K562 (cell line): ENCODE measurements at regions not wholly inside any gene's neighbourhood (a gene's known extent, or its start where the extent isn't known, plus 50 kb on each side); places are given as distances from the start of the nearest gene placed in this dataset.
A peak's percentile ranks its signal among the peaks of the same experiment; 100 is the strongest.

ENCODE experiments used
- ATAC-seq: fragments of 200-7000 bp; cut with Tn5 transposase; 3 replicates; pipeline ENCODE4 v1.9.1; 2020; ENCODE audit warnings: moderate library complexity
- BruUV-seq: library from RNA; stranded (reverse); fragments of 400-500 nt; replicated peaks from 2 replicates; lab custom pipeline; 2021; lab: Mats Ljungman, UMichigan
- CTCF ChIA-PET: fragments of 300-600 bp; formaldehyde crosslinking; extraction: SDS; loops from one replicate; lab custom pipeline; 2021; ENCODE audit warnings: low intra/inter-chr PET ratio; lab: Yijun Ruan, JAX
- POLR2A ChIA-PET: fragments of 300-600, 350-650 bp; sonication (Branson Sonifier 250); formaldehyde crosslinking; extraction: SDS; loops from one replicate; lab custom pipeline; 2021; ENCODE audit warnings: antibody characterized with exemption, inconsistent platforms; lab: Yijun Ruan, JAX
- DNase-seq, 4 experiments: peaks; one replicate each; pipeline versions ENCODE4 v3.0.0 to v3.0.0-alpha.2; 2011 to 2018; ENCODE audit warnings: low spot score in 3 of 4, mixed read lengths in 3 of 4; ENCODE audit errors: extremely low read depth in 1 of 4
- FAIRE-seq: peaks from 2 replicates; lab custom pipeline; 2011; peaks lifted over from hg19 to GRCh38; lab: Jason Lieb, UNC
- H2AFZ ChIP-seq: 2 replicates; pipeline ENCODE4 v1.6.0; 2011; ENCODE audit warnings: low read depth, low read length, control low read depth, inconsistent platforms
- H3K27ac ChIP-seq: fragments of 200-600 bp; 3 replicates; pipeline ENCODE4 v1.8.0; 2011; ENCODE audit warnings: low read depth, mild to moderate bottlenecking, control low read depth, inconsistent platforms, low read length, moderate library complexity, mixed read lengths; ENCODE audit errors: extremely low read depth
- H3K27me3 ChIP-seq, 2 experiments: fragments of 300-600 bp in 1 of 2; 2 replicates in 1 of 2; 3 replicates in 1 of 2; pipeline versions ENCODE4 v1.6.0 to v1.8.0; 2011; ENCODE audit warnings: inconsistent platforms in 2 of 2, low read length in 2 of 2, mild to moderate bottlenecking in 1 of 2, mixed read lengths in 1 of 2, moderate library complexity in 1 of 2; ENCODE audit not compliant: control insufficient read depth in 2 of 2, insufficient read depth in 2 of 2
- H3K36me3 ChIP-seq: fragments of 300-600 bp; 3 replicates; pipeline ENCODE4 v1.8.0; 2011; ENCODE audit warnings: mild to moderate bottlenecking, low read length, inconsistent platforms; ENCODE audit not compliant: control insufficient read depth, insufficient read depth
- H3K4me1 ChIP-seq, 2 experiments: fragments of 200-600 bp in 1 of 2; replicated peaks in 1 of 2; 2 replicates in 1 of 2; 3 replicates in 1 of 2; pipeline versions ENCODE4 v1.5.1 to v1.8.0; 2011; ENCODE audit warnings: inconsistent platforms in 2 of 2, low read length in 2 of 2, mild to moderate bottlenecking in 1 of 2, mixed read lengths in 1 of 2, moderate library complexity in 1 of 2; ENCODE audit not compliant: control insufficient read depth in 2 of 2, insufficient read depth in 2 of 2
- H3K4me2 ChIP-seq: 2 replicates; pipeline ENCODE4 v1.6.1; 2011; ENCODE audit warnings: low read length, control low read depth, inconsistent platforms, mixed read lengths; ENCODE audit not compliant: insufficient read depth
- H3K4me3 ChIP-seq: fragments of 200-600 bp; sonication (generic), shearing (Covaris generic); 2 replicates; pipeline ENCODE4 v1.5.1; 2016; ENCODE audit warnings: control low read depth, inconsistent platforms
- H3K79me2 ChIP-seq: fragments of 200-600 bp; 3 replicates; pipeline ENCODE4 v1.8.0; 2011; ENCODE audit warnings: low read length, inconsistent platforms; ENCODE audit not compliant: control insufficient read depth, insufficient read depth
- H3K9ac ChIP-seq, 2 experiments: 2 replicates each; pipeline versions ENCODE4 v1.6.0 to v1.6.1; 2011; ENCODE audit warnings: low read depth in 2 of 2, low read length in 2 of 2, control low read depth in 1 of 2, inconsistent platforms in 1 of 2, mild to moderate bottlenecking in 1 of 2, mixed read lengths in 1 of 2; ENCODE audit not compliant: insufficient read depth in 1 of 2
- H3K9me1 ChIP-seq: one replicate; pipeline ENCODE4 v1.6.0; 2011; ENCODE audit warnings: inconsistent platforms, mild to moderate bottlenecking, low read length, moderate library complexity; ENCODE audit not compliant: control insufficient read depth, insufficient read depth
- H3K9me3 ChIP-seq: replicated peaks from 2 replicates; pipeline ENCODE4 v1.5.1; 2011; ENCODE audit warnings: low read depth, low read length, inconsistent platforms; ENCODE audit not compliant: control insufficient read depth, insufficient read depth
- H4K20me1 ChIP-seq: replicated peaks from 2 replicates; pipeline ENCODE4 v1.6.1; 2011; ENCODE audit warnings: low read length, inconsistent platforms, mixed read lengths; ENCODE audit not compliant: control insufficient read depth, insufficient read depth
- ATF3 ChIP-seq, 2 experiments: fragments of 450-650 bp in 1 of 2; sonication (generic) in 1 of 2; formaldehyde crosslinking in 1 of 2; IDR thresholded peaks in 1 of 2; conservative IDR thresholded peaks in 1 of 2; 2 replicates each; pipeline versions ENCODE4 v1.6.1 to v1.8.1; 2016 to 2023; ENCODE audit warnings: mild to moderate bottlenecking in 2 of 2, moderate library complexity in 2 of 2, inconsistent platforms in 1 of 2, missing genetic modification reagents in 1 of 2
- ATF4 ChIP-seq: fragments of 450-650 bp; formaldehyde crosslinking; IDR thresholded peaks from 2 replicates; pipeline ENCODE4 v1.4.0; 2022; ENCODE audit warnings: mild to moderate bottlenecking, moderate library complexity
- CEBPB ChIP-seq: fragments of 450-650 bp; IDR thresholded peaks from 2 replicates; pipeline ENCODE4 v1.6.1; 2016; ENCODE audit warnings: missing genetic modification characterization, missing compliant biosample characterization
- CEBPG ChIP-seq, 3 experiments: fragments of 200-800 bp in 1 of 3; sonication (Bioruptor generic) in 1 of 3; sonication (generic) in 1 of 3; formaldehyde crosslinking in 1 of 3; IDR thresholded peaks in 2 of 3; conservative IDR thresholded peaks in 1 of 3; 2 replicates each; pipeline versions ENCODE4 v1.6.1 to v1.8.0; 2016 to 2022; ENCODE audit warnings: missing compliant biosample characterization in 2 of 3, missing genetic modification characterization in 2 of 3, mild to moderate bottlenecking in 1 of 3, missing genetic modification reagents in 1 of 3
- LARP7 ChIP-seq: fragments of 450-650 bp; IDR thresholded peaks from 2 replicates; pipeline ENCODE4 v1.6.1; 2016
- RFX5 ChIP-seq: IDR thresholded peaks from 2 replicates; pipeline ENCODE4 v1.6.1; 2011; ENCODE audit warnings: low read depth, mild to moderate bottlenecking, improper control_type of control experiment, low read length
- TAF7 ChIP-seq: fragments of 450-650 bp; IDR thresholded peaks from 2 replicates; pipeline ENCODE4 v1.6.1; 2016; ENCODE audit warnings: missing genetic modification characterization, missing compliant biosample characterization
- in situ Hi-C: fragments of 300-500 bp; cut with MboI; formaldehyde crosslinking; loops from 4 replicates; pipeline ENCODE4 v1.15.0; 2018; ENCODE audit warnings: inconsistent platforms, mixed read lengths
- intact Hi-C: fragments of 100-400 bp; cut with micrococcal nuclease; formaldehyde crosslinking; loops from 2 replicates; pipeline ENCODE4 v1.14.2; 2022

- H3K4me1 ChIP-seq, result no peaks in the 10 kb centered on the region
- intact Hi-C loops (no loop called here), in situ Hi-C loops (no loop called here)
- no peak overlapping the region for H3K9ac ChIP-seq
- BruUV-seq, result no TSS peak
- TF ChIP-seq CEBPB (peak; percentile 64), RFX5 (no peak), LARP7 (no peak), CEBPG (CRISPR knock-in tag; IDR thresholded peaks at IDR 0.05) (no peak), CEBPG (tag; conservative IDR thresholded peaks at IDR 0.05 in 1 of 2, IDR thresholded peaks at IDR 0.05 in 1 of 2) (peak; percentile 39 to 95), ATF4 (peak; percentile 47; the same call in 1 of the 2 replicates), TAF7 (tag) (no peak), ATF3 (IDR thresholded peaks at IDR 0.05) (peak; percentile 63; the same call in 1 of the 2 replicates), ATF3 (CRISPR knock-in tag; conservative IDR thresholded peaks at IDR 0.05) (no peak)
- no peak overlapping the region for H3K4me2 ChIP-seq
- peaks cover under 1% of the 10 kb centered on the region for H3K9me3 ChIP-seq
- H3K27ac ChIP-seq, result no peak overlapping the region
- DNase-seq (no peak), FAIRE-seq (no peak), ATAC-seq (no peak)
- CTCF ChIA-PET, result no interaction called here
- H3K27me3 ChIP-seq, result no peaks in the 10 kb centered on the region
- no peaks in the 10 kb centered on the region for H3K36me3 ChIP-seq
- no peaks in the 10 kb centered on the region for H4K20me1 ChIP-seq
- H3K79me2 ChIP-seq, result no peaks in the 10 kb centered on the region
- no peak overlapping the region for H2AFZ ChIP-seq
- POLR2A ChIA-PET, result no interaction called here
- H3K4me3 ChIP-seq, result no peak overlapping the region
- H3K9me1 ChIP-seq, result no peaks in the 10 kb centered on the region
Observed at GRCh38 chr11:42345933-42346332, 886.5 kb upstream of the LRRC4C start.
